Activated T-cell treated with anti-CD3 and anti-CD28 coated beads, Interleukin-2, amount 50 U/mL, for 72 hours (primary cell): ENCODE measurements at regions not wholly inside any gene's neighbourhood (a gene's known extent, or its start where the extent isn't known, plus 50 kb on each side); places are given as distances from the start of the nearest gene placed in this dataset.
"Not testable (repeated sequence)": the region's sequence is repeated elsewhere in the genome, so short reads cannot be mapped to it uniquely, and the experiment has no call there.

ENCODE experiments used
- ATAC-seq, 2 donors: fragments of 150-1000 bp; cut with Tn5 transposase; replicated peaks in 1 of 2; 2 replicates each; pipeline ENCODE4 v1.10.0; 2021; ENCODE audit warnings: moderate library complexity in 2 of 2, mild to moderate bottlenecking in 1 of 2
- DNase-seq, 2 donors: peaks; one replicate each; pipeline ENCODE4 v3.0.0; 2021 to 2022; ENCODE audit warnings: mixed read lengths in 1 of 2
- H3K27ac Mint-ChIP-seq: one replicate; pipeline ENCODE4 v1.8.0; 2022; ENCODE audit warnings: mild to moderate bottlenecking, moderate library complexity, mixed read lengths
- H3K27me3 Mint-ChIP-seq: one replicate; pipeline ENCODE4 v1.8.0; 2022; ENCODE audit warnings: low read depth, mixed read lengths
- H3K36me3 Mint-ChIP-seq, 2 donors: one replicate each; pipeline ENCODE4 v1.8.0; 2022; ENCODE audit warnings: mixed read lengths in 2 of 2, mild to moderate bottlenecking in 1 of 2; ENCODE audit not compliant: insufficient read depth in 2 of 2
- H3K4me1 Mint-ChIP-seq: one replicate; pipeline ENCODE4 v1.8.0; 2022; ENCODE audit warnings: low read depth, mixed read lengths
- H3K4me3 Mint-ChIP-seq, 2 donors: one replicate each; pipeline ENCODE4 v1.8.0; 2022; ENCODE audit warnings: mild to moderate bottlenecking in 2 of 2, mixed read lengths in 2 of 2, moderate library complexity in 2 of 2
- H3K9me3 Mint-ChIP-seq, 2 donors: one replicate each; pipeline ENCODE4 v1.8.0; 2022; ENCODE audit warnings: mixed read lengths in 2 of 2

DNA sequence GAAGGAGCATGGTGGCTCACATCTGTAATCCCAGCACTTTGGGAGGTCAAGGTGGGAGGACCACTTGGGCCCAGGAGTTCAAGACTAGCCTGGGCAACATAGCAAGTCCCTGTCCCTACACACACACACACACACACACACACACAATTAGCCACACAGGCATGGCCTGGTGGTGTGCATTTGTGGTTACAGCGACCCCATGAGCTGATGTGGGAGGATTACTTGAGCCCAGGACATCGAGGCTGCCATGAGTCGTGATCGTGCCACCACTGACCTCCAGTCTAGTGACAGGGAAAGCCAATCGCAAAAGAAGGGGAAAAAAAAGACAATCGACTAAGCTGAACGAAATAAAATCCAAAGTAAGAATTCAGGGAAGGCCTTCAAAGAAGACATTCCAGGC lies 67.9 kb downstream of the TBX3 start:
- ATAC-seq (no peak), DNase-seq (no peak)
- Mint-ChIP-seq H3K4me3 (no peak overlapping the region), H3K27ac (no peak overlapping the region), H3K36me3 (peaks cover 0 to 7% of the 10 kb centered on the region in 2 donors), H3K27me3 (peaks cover 6% of the 10 kb centered on the region), H3K9me3 (peaks cover 3 to 4% of the 10 kb centered on the region in 2 donors), H3K4me1 (no peaks in the 10 kb centered on the region)

DNA sequence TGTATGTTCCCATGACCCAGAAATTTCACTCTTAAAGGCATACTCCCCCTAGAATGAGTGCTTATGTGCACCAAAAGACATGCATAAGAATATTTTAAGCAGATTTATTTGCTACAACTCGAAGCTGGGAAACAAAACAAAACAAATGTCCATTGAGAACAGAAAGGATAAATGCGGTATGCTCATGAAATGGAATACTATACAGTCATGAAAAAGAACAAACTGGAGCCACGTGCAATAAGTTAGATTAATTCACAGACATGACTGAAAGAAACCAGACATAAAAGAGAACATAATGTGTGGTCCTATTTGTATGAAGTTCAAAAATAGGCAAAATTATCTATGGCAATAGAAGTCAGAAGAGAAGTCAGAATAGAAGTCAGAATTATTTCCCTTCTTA lies 69.9 kb downstream of the TBX3 start:
- ATAC-seq, result no peak
- H3K4me1 Mint-ChIP-seq, result no peaks in the 10 kb centered on the region
- peaks cover 3 to 4% of the 10 kb centered on the region in 2 donors for H3K9me3 Mint-ChIP-seq

GRCh38 chr12:114612062-114612461 lies 71.9 kb downstream of the TBX3 start:
- Mint-ChIP-seq H3K36me3 (peaks cover 0 to 5% of the 10 kb centered on the region in 2 donors), H3K27me3 (peaks cover 6% of the 10 kb centered on the region), H3K4me1 (no peaks in the 10 kb centered on the region), H3K27ac (no peak overlapping the region), H3K4me3 (no peak overlapping the region), H3K9me3 (peaks cover 3 to 4% of the 10 kb centered on the region in 2 donors)
- no peak for DNase-seq
- no peak for ATAC-seq

More for the DNA sequence above, 69.9 kb downstream of the TBX3 start:
- DNase-seq, result no peak
- Mint-ChIP-seq H3K36me3 (peaks cover 0 to 7% of the 10 kb centered on the region in 2 donors), H3K4me3 (no peak overlapping the region), H3K27ac (no peak overlapping the region), H3K27me3 (peaks cover 6% of the 10 kb centered on the region)

DNA sequence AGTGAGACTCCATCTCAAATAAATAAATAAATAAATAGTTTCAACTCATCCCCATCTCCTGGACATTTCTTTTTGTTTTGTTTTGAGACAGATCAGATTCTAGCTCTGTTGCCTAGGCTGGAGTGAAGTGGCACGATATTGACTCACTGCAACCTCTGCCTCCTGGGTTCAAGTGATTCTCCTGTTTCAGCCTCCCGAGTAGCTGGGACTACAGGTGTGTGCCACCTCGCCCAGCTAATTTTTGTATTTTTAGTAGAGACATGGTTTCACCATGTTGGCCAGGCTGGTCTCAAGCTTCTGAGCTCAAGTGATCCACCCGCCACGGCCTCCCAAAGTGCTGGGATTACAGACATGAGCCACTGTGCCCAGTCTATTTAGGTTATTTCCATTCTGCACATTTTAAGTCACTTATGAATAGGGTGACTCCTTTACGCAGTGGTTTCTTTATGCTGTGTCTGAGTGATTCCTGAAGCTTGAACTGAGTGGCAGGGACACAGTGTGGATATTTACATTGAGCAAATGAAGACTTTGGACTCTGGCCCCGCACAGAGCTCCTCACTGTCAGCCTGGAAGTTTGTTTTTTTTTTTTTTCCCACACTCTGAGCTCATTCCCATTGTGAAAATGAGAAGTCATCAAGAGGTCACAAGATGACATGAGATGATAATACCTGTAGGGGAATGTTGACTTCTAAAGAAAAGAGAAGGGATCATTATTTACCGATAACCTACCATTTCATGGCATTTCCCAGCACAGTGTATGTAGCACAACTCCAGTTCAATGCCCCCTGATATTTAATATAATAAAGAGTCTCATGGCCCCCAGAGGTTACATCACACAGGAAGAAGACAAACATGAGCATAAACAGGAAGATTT lies 72.6 kb downstream of the TBX3 start:
- H3K4me3 Mint-ChIP-seq, result no peak overlapping the region
- H3K27me3 Mint-ChIP-seq, result peaks cover 6% of the 10 kb centered on the region
- no peak overlapping the region for H3K27ac Mint-ChIP-seq
- no peak for ATAC-seq
- peaks cover 0 to 5% of the 10 kb centered on the region in 2 donors for H3K36me3 Mint-ChIP-seq
- H3K9me3 Mint-ChIP-seq, result peaks cover 3 to 4% of the 10 kb centered on the region in 2 donors
- DNase-seq, result no peak
- H3K4me1 Mint-ChIP-seq, result no peaks in the 10 kb centered on the region

GRCh38 chr12:114608509-114608908 lies 75.5 kb downstream of the TBX3 start:
- Mint-ChIP-seq H3K4me1 (no peaks in the 10 kb centered on the region), H3K36me3 (peaks cover 0 to 3% of the 10 kb centered on the region in 2 donors), H3K27ac (no peak overlapping the region), H3K27me3 (peaks cover 6% of the 10 kb centered on the region), H3K9me3 (peaks cover 0 to 2% of the 10 kb centered on the region in 2 donors), H3K4me3 (no peak overlapping the region)
- ATAC-seq (no peak), DNase-seq (no peak)

DNA sequence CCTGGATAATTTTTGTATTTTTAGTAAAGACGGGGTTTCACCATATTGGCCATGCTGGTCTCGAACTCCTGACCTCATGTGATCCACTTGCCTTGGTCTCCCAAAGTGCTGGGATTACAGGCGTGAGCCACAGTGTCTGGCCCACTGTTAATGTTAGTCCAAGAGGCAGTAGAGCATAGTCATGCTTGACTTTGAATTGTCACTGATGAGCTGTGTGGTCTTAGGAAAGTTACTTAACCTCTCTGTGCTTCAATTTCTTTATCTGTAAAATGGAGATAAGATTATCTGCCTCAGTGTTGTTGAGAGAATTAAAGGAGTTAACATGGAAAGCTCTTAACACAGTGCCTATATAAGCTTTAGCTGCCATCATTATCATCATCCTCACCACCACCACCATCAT lies 78.1 kb downstream of the TBX3 start:
- no peaks in the 10 kb centered on the region for H3K36me3 Mint-ChIP-seq
- ATAC-seq (no peak), DNase-seq (no peak)

DNA sequence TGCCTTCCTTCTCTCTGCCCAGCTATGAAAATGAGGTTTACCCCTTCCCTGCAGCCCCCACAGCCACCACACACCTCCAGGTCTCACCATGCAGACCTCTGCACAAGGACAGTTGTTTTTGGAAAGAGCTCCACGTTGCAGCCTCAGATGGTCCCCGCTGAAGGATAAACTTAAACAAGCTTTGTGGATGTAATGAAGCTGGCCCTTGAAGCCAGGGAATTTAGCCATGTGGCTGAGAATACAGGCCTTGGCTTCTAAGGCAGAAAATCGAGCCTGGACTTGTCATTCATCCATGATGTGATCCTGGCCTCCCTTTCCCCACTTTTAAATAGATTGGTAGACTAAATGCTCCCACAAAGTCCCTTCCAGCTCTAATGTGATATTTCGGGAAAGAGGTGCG lies 79.4 kb downstream of the TBX3 start:
- no peaks in the 10 kb centered on the region for H3K27me3 Mint-ChIP-seq
- H3K4me3 Mint-ChIP-seq, result no peak overlapping the region
- H3K36me3 Mint-ChIP-seq, result no peaks in the 10 kb centered on the region
- no peaks in the 10 kb centered on the region for H3K4me1 Mint-ChIP-seq
- DNase-seq, result no peak
- no peak overlapping the region for H3K27ac Mint-ChIP-seq
- H3K9me3 Mint-ChIP-seq, result peaks cover 0 to 2% of the 10 kb centered on the region in 2 donors
- ATAC-seq, result no peak

More for the DNA sequence above, 78.1 kb downstream of the TBX3 start:
- Mint-ChIP-seq H3K9me3 (peaks cover 0 to 2% of the 10 kb centered on the region in 2 donors), H3K27me3 (no peaks in the 10 kb centered on the region), H3K4me3 (no peak overlapping the region), H3K4me1 (no peaks in the 10 kb centered on the region), H3K27ac (no peak overlapping the region)

GRCh38 chr12:114600584-114600983 lies 83.4 kb downstream of the TBX3 start:
- not testable (repeated sequence) for H3K27me3 Mint-ChIP-seq, H3K4me1 Mint-ChIP-seq, H3K4me3 Mint-ChIP-seq, DNase-seq, H3K27ac Mint-ChIP-seq, ATAC-seq, H3K36me3 Mint-ChIP-seq, H3K9me3 Mint-ChIP-seq

- ATAC-seq, result no peak
Observed at GRCh38 chr12:114598111-114598510, 85.9 kb downstream of the TBX3 start.

DNA sequence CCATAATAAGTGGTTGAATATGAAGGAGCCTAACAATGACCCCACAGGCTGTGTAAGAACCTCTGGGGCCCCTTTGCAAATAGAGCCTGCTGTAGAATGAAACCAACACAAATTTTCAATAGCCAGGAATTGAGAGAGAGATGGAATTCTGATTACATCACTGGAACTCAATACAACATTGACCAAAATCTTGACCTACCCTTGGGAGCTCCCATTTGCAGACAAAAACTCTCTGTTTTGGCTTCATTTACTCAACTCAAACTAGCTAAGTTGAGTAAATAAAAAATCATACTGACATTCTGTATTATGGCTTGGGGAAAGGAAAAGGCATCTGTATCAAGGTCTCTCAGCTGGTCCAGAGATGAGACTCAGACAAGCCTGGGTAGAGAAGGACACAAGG lies 91.0 kb downstream of the TBX3 start:
- peaks cover 0 to 2% of the 10 kb centered on the region in 2 donors for H3K9me3 Mint-ChIP-seq
- DNase-seq (no peak), ATAC-seq (no peak)
- no peaks in the 10 kb centered on the region for H3K36me3 Mint-ChIP-seq
- H3K4me1 Mint-ChIP-seq, result no peaks in the 10 kb centered on the region
- H3K27me3 Mint-ChIP-seq, result no peaks in the 10 kb centered on the region
- no peak overlapping the region for H3K4me3 Mint-ChIP-seq
- H3K27ac Mint-ChIP-seq, result no peak overlapping the region

More at GRCh38 chr12:114598111-114598510, 85.9 kb downstream of the TBX3 start:
- no peaks in the 10 kb centered on the region for H3K36me3 Mint-ChIP-seq
- no peak for DNase-seq
- no peak overlapping the region for H3K27ac Mint-ChIP-seq
- H3K27me3 Mint-ChIP-seq, result no peaks in the 10 kb centered on the region
- no peaks in the 10 kb centered on the region for H3K4me1 Mint-ChIP-seq
- no peak overlapping the region for H3K4me3 Mint-ChIP-seq
- H3K9me3 Mint-ChIP-seq, result peaks cover 0 to 5% of the 10 kb centered on the region in 2 donors

DNA sequence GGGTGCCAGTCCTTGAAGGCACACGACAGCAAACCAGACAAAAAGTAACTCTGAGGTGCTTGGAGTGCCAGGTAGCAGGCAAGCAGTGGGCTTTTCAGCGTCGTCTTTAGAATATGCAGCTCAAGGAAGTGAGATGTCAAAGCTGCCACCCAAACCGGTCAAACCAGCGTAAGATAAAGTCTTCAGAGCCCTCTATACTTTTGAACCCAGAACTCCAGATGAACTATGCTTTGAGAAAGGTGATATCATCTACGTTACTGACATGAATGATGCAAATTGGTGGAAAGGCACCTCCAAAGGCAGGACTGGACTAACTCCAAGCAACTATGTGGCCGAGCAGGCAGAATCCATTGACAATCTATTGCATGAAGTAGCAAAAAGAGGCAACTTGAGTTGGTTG lies 95.9 kb downstream of the TBX3 start:
- DNase-seq (no peak), ATAC-seq (no peak)
- Mint-ChIP-seq H3K9me3 (peaks cover 0 to 4% of the 10 kb centered on the region in 2 donors), H3K36me3 (no peaks in the 10 kb centered on the region), H3K27ac (no peak overlapping the region), H3K4me1 (no peaks in the 10 kb centered on the region), H3K4me3 (no peak overlapping the region), H3K27me3 (no peaks in the 10 kb centered on the region)

DNA sequence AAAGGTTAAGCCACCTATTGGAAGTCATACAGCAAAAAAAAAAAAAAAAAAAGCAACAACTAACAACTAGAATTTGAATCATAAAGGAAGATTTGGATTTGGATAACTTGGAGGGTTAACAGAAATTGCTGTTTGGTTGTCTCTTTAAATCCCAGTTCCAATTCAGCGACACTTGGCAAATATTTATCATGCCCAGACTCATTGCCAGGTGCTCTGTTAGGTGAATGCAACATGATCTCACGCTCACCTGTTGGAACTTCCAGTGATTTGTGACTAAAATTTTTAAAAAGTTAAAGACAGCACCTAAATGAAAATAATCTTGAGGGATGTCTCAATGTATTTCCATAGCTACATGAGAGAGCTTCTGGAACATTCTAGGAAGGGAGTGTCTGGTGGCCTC lies 103.7 kb downstream of the TBX3 start:
- Mint-ChIP-seq H3K27me3 (peaks cover 8% of the 10 kb centered on the region), H3K27ac (no peak overlapping the region), H3K9me3 (no peaks in the 10 kb centered on the region), H3K4me3 (no peak overlapping the region), H3K36me3 (no peaks in the 10 kb centered on the region), H3K4me1 (no peaks in the 10 kb centered on the region)
- no peak for DNase-seq
- no peak for ATAC-seq

- Mint-ChIP-seq H3K4me1 (no peaks in the 10 kb centered on the region), H3K9me3 (no peaks in the 10 kb centered on the region), H3K36me3 (no peaks in the 10 kb centered on the region), H3K27ac (no peak overlapping the region), H3K27me3 (peaks cover 8% of the 10 kb centered on the region), H3K4me3 (no peak overlapping the region)
- ATAC-seq (no peak), DNase-seq (no peak)
Observed at GRCh38 chr12:114579389-114579788, 104.6 kb downstream of the TBX3 start.

DNA sequence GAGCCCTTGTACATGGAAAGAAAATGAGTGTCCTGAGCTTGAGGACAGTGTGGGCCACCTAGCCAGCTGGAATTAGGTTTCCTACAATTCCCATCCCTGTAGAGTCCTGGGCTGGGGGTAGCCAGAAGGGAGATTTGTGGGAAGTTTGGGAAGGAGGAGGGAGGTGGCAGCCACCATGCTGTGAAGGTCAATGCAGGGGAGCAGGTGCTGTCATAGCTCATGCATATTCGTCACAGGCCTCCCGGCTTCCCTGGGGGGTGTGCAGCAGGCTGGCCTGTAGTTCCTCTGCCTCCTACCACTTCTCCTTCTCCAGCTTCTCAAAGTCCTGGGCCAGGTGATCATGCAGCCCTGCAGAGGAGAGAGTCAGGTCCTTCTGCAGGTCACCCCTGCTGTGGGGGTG lies 121.3 kb downstream of the TBX3 start:
- Mint-ChIP-seq H3K36me3 (no peaks in the 10 kb centered on the region), H3K27me3 (no peaks in the 10 kb centered on the region), H3K9me3 (no peaks in the 10 kb centered on the region), H3K27ac (no peak overlapping the region), H3K4me1 (no peaks in the 10 kb centered on the region), H3K4me3 (no peak overlapping the region)
- ATAC-seq (no peak), DNase-seq (no peak)
